HepG2 (cell line): ENCODE measurements at regions not wholly inside any gene's neighbourhood (a gene's known extent, or its start where the extent isn't known, plus 50 kb on each side); places are given as distances from the start of the nearest gene placed in this dataset.

Experiments used
- ATAC-seq: fragments of 200-7000 bp; cut with Tn5 transposase; 3 replicates; pipeline ENCODE4 v1.9.1; 2020; ENCODE audit warnings: mild to moderate bottlenecking, moderate library complexity
- BruUV-seq: library from RNA; stranded (reverse); fragments of 400-500 nt; replicated peaks from 2 replicates; lab custom pipeline; 2021; lab: Mats Ljungman, UMichigan
- CTCF ChIA-PET: fragments of 300-600 bp; formaldehyde crosslinking; extraction: SDS; loops from one replicate; lab custom pipeline; 2021; ENCODE audit warnings: low total read pairs, inconsistent platforms, low intra/inter-chr PET ratio; lab: Yijun Ruan, JAX
- POLR2A ChIA-PET: fragments of 350-600 bp; sonication (Branson Sonifier 250); formaldehyde crosslinking; loops from one replicate; lab custom pipeline; 2020; ENCODE audit warnings: antibody characterized with exemption, inconsistent platforms; lab: Yijun Ruan, JAX
- DNase-seq: peaks from one replicate; pipeline ENCODE4 v3.0.0-alpha.2; 2015; ENCODE audit warnings: low spot score
- FAIRE-seq: peaks from 3 replicates; lab custom pipeline; 2011; peaks lifted over from hg19 to GRCh38; lab: Jason Lieb, UNC
- H2AFZ ChIP-seq: one replicate; pipeline ENCODE4 v1.6.1; 2011; ENCODE audit warnings: low read length, inconsistent platforms
- H3K27ac ChIP-seq: fragments of 300-600 bp; 3 replicates; pipeline ENCODE4 v1.8.0; 2011; ENCODE audit warnings: mixed run types, mild to moderate bottlenecking, mixed read lengths, low read length, inconsistent platforms; ENCODE audit not compliant: insufficient read depth; ENCODE audit errors: extremely low read length
- H3K27me3 ChIP-seq, 2 experiments: fragments of 200-600 bp in 1 of 2; 2 replicates in 1 of 2; 3 replicates in 1 of 2; pipeline versions ENCODE4 v1.6.0 to v1.8.0; 2011; ENCODE audit warnings: low read length in 2 of 2, mild to moderate bottlenecking in 2 of 2, moderate library complexity in 2 of 2, inconsistent platforms in 1 of 2; ENCODE audit not compliant: insufficient read depth in 2 of 2, control insufficient read depth in 1 of 2
- H3K36me3 ChIP-seq, 2 experiments: fragments of 200-600 bp in 1 of 2; replicated peaks in 1 of 2; 2 replicates in 1 of 2; 3 replicates in 1 of 2; pipeline versions ENCODE4 v1.5.1 to v1.8.0; 2011; ENCODE audit warnings: low read length in 2 of 2, inconsistent platforms in 1 of 2; ENCODE audit not compliant: insufficient read depth in 2 of 2, control insufficient read depth in 1 of 2
- H3K4me1 ChIP-seq: 2 replicates; pipeline ENCODE4 v1.5.1; 2012; ENCODE audit warnings: low read length, inconsistent platforms; ENCODE audit not compliant: insufficient read depth
- H3K4me2 ChIP-seq: 2 replicates; pipeline ENCODE4 v1.6.0; 2011; ENCODE audit warnings: low read depth, low read length, inconsistent platforms
- H3K4me3 ChIP-seq, 3 experiments: fragments of 200-600 bp in 1 of 3; sonication (generic), shearing (Covaris generic) in 1 of 3; replicated peaks in 1 of 3; 2 replicates each; pipeline ENCODE4 v1.5.1; 2011 to 2016; ENCODE audit warnings: low read length in 3 of 3, inconsistent platforms in 2 of 3, low read depth in 2 of 3, mild to moderate bottlenecking in 2 of 3, control low read depth in 1 of 3, mixed read lengths in 1 of 3; ENCODE audit not compliant: insufficient read depth in 1 of 3
- H3K79me2 ChIP-seq: one replicate; pipeline ENCODE4 v1.6.1; 2011; ENCODE audit warnings: low read length, inconsistent platforms; ENCODE audit not compliant: insufficient read depth
- H3K9ac ChIP-seq: 2 replicates; pipeline ENCODE4 v1.6.0; 2011; ENCODE audit warnings: mild to moderate bottlenecking, low read depth, low read length, inconsistent platforms; ENCODE audit not compliant: insufficient read depth
- H3K9me3 ChIP-seq: 2 replicates; pipeline ENCODE4 v1.5.1; 2012; ENCODE audit warnings: mild to moderate bottlenecking, low read length
- H4K20me1 ChIP-seq: 2 replicates; pipeline ENCODE4 v1.6.0; 2011; ENCODE audit warnings: inconsistent platforms, mild to moderate bottlenecking, low read length, moderate library complexity; ENCODE audit not compliant: insufficient read depth
- ARNTL ChIP-seq: sonication (generic); formaldehyde crosslinking; IDR thresholded peaks from 2 replicates; pipeline ENCODE4 v1.4.0; 2020; ENCODE audit warnings: mild to moderate bottlenecking, missing genetic modification reagents
- EHMT2 ChIP-seq: fragments of 200-600 bp; sonication (generic); IDR thresholded peaks from 2 replicates; pipeline ENCODE4 v1.7.0; 2017; ENCODE audit warnings: antibody characterized with exemption, low read depth, low read length, borderline replicate concordance
- FOXO1 ChIP-seq: sonication (generic); formaldehyde crosslinking; IDR thresholded peaks from 2 replicates; pipeline ENCODE4 v1.4.0; 2020; ENCODE audit warnings: missing genetic modification reagents
- GTF2F1 ChIP-seq: fragments of 150-350 bp; IDR thresholded peaks from 2 replicates; pipeline ENCODE4 v1.6.1; 2014; ENCODE audit warnings: low read length
- IKZF4 ChIP-seq: sonication (generic); formaldehyde crosslinking; IDR thresholded peaks from 2 replicates; pipeline ENCODE4 v1.5.1; 2020; ENCODE audit warnings: borderline replicate concordance, mild to moderate bottlenecking, low read depth, missing genetic modification reagents; ENCODE audit errors: not compliant biosample characterization
- IRX3 ChIP-seq: sonication (generic); formaldehyde crosslinking; IDR thresholded peaks from 2 replicates; pipeline ENCODE4 v1.8.1; 2023; ENCODE audit warnings: mild to moderate bottlenecking, low read depth, missing genetic modification reagents, borderline replicate concordance
- POGZ ChIP-seq: sonication (generic); formaldehyde crosslinking; IDR thresholded peaks from 2 replicates; pipeline ENCODE4 v1.4.0; 2020; ENCODE audit warnings: mild to moderate bottlenecking, missing genetic modification reagents
- SRSF9 ChIP-seq: fragments of 200-400 bp; formaldehyde crosslinking; IDR thresholded peaks from 2 replicates; pipeline ENCODE4 v1.6.1; 2018; ENCODE audit warnings: borderline replicate concordance, mild to moderate bottlenecking, low read depth, low read length; ENCODE audit not compliant: insufficient read depth, poor library complexity, severe bottlenecking
- TBX2 ChIP-seq: sonication (generic); formaldehyde crosslinking; IDR thresholded peaks from 2 replicates; pipeline ENCODE4 v1.5.0; 2020; ENCODE audit warnings: missing genetic modification reagents, mild to moderate bottlenecking, borderline replicate concordance
- ZBTB26 ChIP-seq: IDR thresholded peaks from 2 replicates; pipeline ENCODE4 v1.6.1; 2016; ENCODE audit warnings: missing compliant biosample characterization, missing genetic modification reagents, borderline replicate concordance
- ZBTB49 ChIP-seq: sonication (generic); formaldehyde crosslinking; IDR thresholded peaks from 2 replicates; pipeline ENCODE4 v1.4.0; 2020; ENCODE audit warnings: missing genetic modification reagents, borderline replicate concordance
- ZNF143 ChIP-seq: sonication (generic); formaldehyde crosslinking; IDR thresholded peaks from 2 replicates; pipeline ENCODE4 v1.4.0; 2020; ENCODE audit warnings: missing genetic modification reagents
- ZNF34 ChIP-seq: sonication (generic); formaldehyde crosslinking; IDR thresholded peaks from 2 replicates; pipeline ENCODE4 v1.4.0; 2020; ENCODE audit warnings: mild to moderate bottlenecking, missing genetic modification reagents, borderline replicate concordance
- ZNF430 ChIP-seq: sonication (generic); formaldehyde crosslinking; IDR thresholded peaks from 2 replicates; pipeline ENCODE4 v1.9.0; 2021; ENCODE audit warnings: mild to moderate bottlenecking, missing genetic modification reagents
- ZNF672 ChIP-seq: sonication (generic); formaldehyde crosslinking; IDR thresholded peaks from 2 replicates; pipeline ENCODE4 v1.8.1; 2022; ENCODE audit warnings: missing genetic modification reagents
- WGBS: methylation state at CpG from one replicate; pipeline ENCODE4 v1.1.6; 2017; ENCODE audit warnings: low lambda C conversion rate; 5-methylcytosine and 5-hydroxymethylcytosine counted together
- in situ Hi-C: cut with HindIII; loops from 2 replicates; pipeline ENCODE4 v1.10.0; 2017; ENCODE audit warnings: low pct_unique_long_range_greater_than_20kb; ENCODE audit not compliant: extremely low pct_ligation_motif_present
- intact Hi-C: fragments of 100-400 bp; cut with micrococcal nuclease; formaldehyde crosslinking; loops from one replicate; pipeline ENCODE4 v1.10.0; 2022; ENCODE audit not compliant: unreplicated experiment

GRCh38 chr2:166637051-166637450 lies 143.0 kb upstream of the SCN7A start:
- in situ Hi-C loops (no loop called here), intact Hi-C loops (no loop called here)
- H2AFZ ChIP-seq = no peak overlapping the region
- DNase-seq (no peak), ATAC-seq (no peak), FAIRE-seq (peak; percentile 12)
- no peaks in the 10 kb centered on the region for H3K27me3 ChIP-seq
- TF ChIP-seq FOXO1 (no peak), ZNF430 (no peak), GTF2F1 (no peak), POGZ (CRISPR knock-in tag) (no peak), ZBTB26 (CRISPR knock-in tag) (no peak), IKZF4 (CRISPR knock-in tag) (no peak), ZBTB49 (no peak), IRX3 (no peak), TBX2 (CRISPR knock-in tag) (no peak), ARNTL (CRISPR knock-in tag) (no peak), EHMT2 (no peak), ZNF34 (no peak), ZNF672 (CRISPR knock-in tag) (no peak), ZNF143 (CRISPR knock-in tag) (no peak), SRSF9 (no peak)
- H3K9me3 ChIP-seq = no peaks in the 10 kb centered on the region
- no peaks in the 10 kb centered on the region for H3K79me2 ChIP-seq
- ChIA-PET POLR2A (no interaction called here), CTCF (no interaction called here)
- H3K9ac ChIP-seq = no peak overlapping the region
- H3K4me3 ChIP-seq = no peak overlapping the region
- no peaks in the 10 kb centered on the region for H4K20me1 ChIP-seq
- no peaks in the 10 kb centered on the region for H3K4me1 ChIP-seq
- 16% methylated on average over 1 of the region's 1 CpG for WGBS
- H3K4me2 ChIP-seq = no peak overlapping the region
- H3K36me3 ChIP-seq = no peaks in the 10 kb centered on the region
- no peak overlapping the region for H3K27ac ChIP-seq
- BruUV-seq = no TSS peak
